IMR-90 (cell line): ENCODE measurements at regions not wholly inside any gene's neighbourhood (a gene's known extent, or its start where the extent isn't known, plus 50 kb on each side); places are given as distances from the start of the nearest gene placed in this dataset.

Experiments used
- ATAC-seq: fragments of 200-7000 bp; cut with Tn5 transposase; 2 replicates; pipeline ENCODE4 v1.9.1; 2020; ENCODE audit warnings: low read depth, mild to moderate bottlenecking, moderate library complexity
- BruUV-seq: library from RNA; stranded (reverse); fragments of 400-500 nt; replicated peaks from 2 replicates; lab custom pipeline; 2021; lab: Mats Ljungman, UMichigan
- CTCF ChIA-PET: fragments of 300-600 bp; formaldehyde crosslinking; extraction: SDS; loops from one replicate; lab custom pipeline; 2021; ENCODE audit warnings: antibody characterized with exemption; lab: Yijun Ruan, JAX
- POLR2A ChIA-PET: fragments of 300-600 bp; sonication (Branson Sonifier 250); formaldehyde crosslinking; loops from one replicate; lab custom pipeline; 2022; ENCODE audit warnings: antibody characterized with exemption; ENCODE audit not compliant: unreplicated experiment; lab: Charles Lee
- DNase-seq: peaks from one replicate; pipeline ENCODE4 v3.0.0; 2013
- H2AFZ ChIP-seq: replicated peaks from 2 replicates; pipeline ENCODE3; 2013; ENCODE audit warnings: low read length, mild to moderate bottlenecking; ENCODE audit not compliant: poor library complexity
- H2AK5ac ChIP-seq: 2 replicates; pipeline ENCODE4 v1.6.1; 2013; ENCODE audit warnings: low read depth, low read length, inconsistent platforms
- H2AK9ac ChIP-seq: replicated peaks from 2 replicates; pipeline ENCODE3; 2013; ENCODE audit warnings: mild to moderate bottlenecking, low read depth, low read length, moderate library complexity; ENCODE audit not compliant: poor library complexity
- H2BK120ac ChIP-seq: 2 replicates; pipeline ENCODE4 v1.6.1; 2013; ENCODE audit warnings: low read depth, low read length, inconsistent platforms
- H2BK15ac ChIP-seq: 3 replicates; pipeline ENCODE4 v1.6.1; 2013; ENCODE audit warnings: low read depth, low read length, inconsistent platforms
- H2BK20ac ChIP-seq: 2 replicates; pipeline ENCODE4 v1.6.1; 2013; ENCODE audit warnings: low read depth, mild to moderate bottlenecking, inconsistent platforms, low read length, moderate library complexity
- H2BK5ac ChIP-seq: 2 replicates; pipeline ENCODE4 v1.6.1; 2013; ENCODE audit warnings: mild to moderate bottlenecking, low read depth, low read length, inconsistent platforms; ENCODE audit not compliant: poor library complexity, severe bottlenecking
- H3K14ac ChIP-seq: replicated peaks from 2 replicates; pipeline ENCODE4 v1.6.1; 2013; ENCODE audit warnings: low read depth, low read length, inconsistent platforms
- H3K18ac ChIP-seq: 2 replicates; pipeline ENCODE4 v1.6.1; 2013; ENCODE audit warnings: low read depth, low read length, control low read depth
- H3K23ac ChIP-seq: 2 replicates; pipeline ENCODE4 v1.6.1; 2013; ENCODE audit warnings: low read depth, low read length, inconsistent platforms
- H3K27ac ChIP-seq: 2 replicates; pipeline ENCODE4 v1.5.1; 2013; ENCODE audit warnings: mild to moderate bottlenecking, control low read depth, low read length; ENCODE audit not compliant: insufficient read depth
- H3K27me3 ChIP-seq: 2 replicates; pipeline ENCODE4 v1.6.1; 2013; ENCODE audit warnings: low read length; ENCODE audit not compliant: control insufficient read depth, insufficient read depth
- H3K36me3 ChIP-seq: 2 replicates; pipeline ENCODE4 v1.6.1; 2013; ENCODE audit warnings: low read length, mixed read lengths; ENCODE audit not compliant: control insufficient read depth, insufficient read depth
- H3K4ac ChIP-seq: 2 replicates; pipeline ENCODE4 v1.6.1; 2013; ENCODE audit warnings: low read depth, low read length, inconsistent platforms
- H3K4me1 ChIP-seq: 2 replicates; pipeline ENCODE4 v1.6.1; 2013; ENCODE audit warnings: low read length, mixed read lengths; ENCODE audit not compliant: control insufficient read depth, insufficient read depth
- H3K4me2 ChIP-seq: 2 replicates; pipeline ENCODE4 v1.6.1; 2013; ENCODE audit warnings: low read depth, mild to moderate bottlenecking, control low read depth, low read length, moderate library complexity
- H3K4me3 ChIP-seq: 2 replicates; pipeline ENCODE4 v1.5.1; 2013; ENCODE audit warnings: low read depth, mild to moderate bottlenecking, control low read depth, low read length, moderate library complexity; ENCODE audit not compliant: insufficient read depth
- H3K56ac ChIP-seq: 2 replicates; pipeline ENCODE4 v1.6.1; 2013; ENCODE audit warnings: low read length, inconsistent platforms; ENCODE audit not compliant: insufficient read depth; ENCODE audit errors: extremely low read depth
- H3K79me1 ChIP-seq, 2 experiments: 2 replicates each; pipeline ENCODE4 v1.6.1; 2013; ENCODE audit warnings: low read length in 2 of 2, inconsistent platforms in 1 of 2, low read depth in 1 of 2
- H3K9ac ChIP-seq: 2 replicates; pipeline ENCODE4 v1.6.1; 2013; ENCODE audit warnings: low read depth, low read length, control low read depth
- H3K9me1 ChIP-seq: 2 replicates; pipeline ENCODE4 v1.6.1; 2013; ENCODE audit warnings: low read length, inconsistent platforms; ENCODE audit not compliant: insufficient read depth
- H3K9me3 ChIP-seq: 2 replicates; pipeline ENCODE4 v1.6.1; 2013; ENCODE audit warnings: low read length; ENCODE audit not compliant: control insufficient read depth, insufficient read depth
- H4K20me1 ChIP-seq: 2 replicates; pipeline ENCODE4 v1.6.1; 2013; ENCODE audit warnings: low read length, inconsistent platforms; ENCODE audit not compliant: insufficient read depth
- H4K5ac ChIP-seq: 2 replicates; pipeline ENCODE4 v1.6.1; 2013; ENCODE audit warnings: mild to moderate bottlenecking, low read depth, low read length, control low read depth
- H4K8ac ChIP-seq, 2 experiments: 2 replicates each; pipeline ENCODE4 v1.6.1; 2013; ENCODE audit warnings: low read depth in 2 of 2, low read length in 2 of 2, control low read depth in 1 of 2, inconsistent platforms in 1 of 2
- H4K91ac ChIP-seq: 2 replicates; pipeline ENCODE4 v1.6.1; 2013; ENCODE audit warnings: low read depth, low read length, inconsistent platforms; ENCODE audit not compliant: insufficient read depth
- BHLHE40 ChIP-seq: fragments of 150-350 bp; IDR thresholded peaks from 2 replicates; pipeline ENCODE4 v1.6.1; 2016; ENCODE audit warnings: mild to moderate bottlenecking, low read depth, low read length
- CEBPB ChIP-seq: IDR thresholded peaks from 2 replicates; pipeline ENCODE4 v1.6.1; 2012; ENCODE audit warnings: low read depth, low read length, improper control_type of control experiment
- MXI1 ChIP-seq: IDR thresholded peaks from 2 replicates; pipeline ENCODE4 v1.6.1; 2012; ENCODE audit warnings: low read depth, mild to moderate bottlenecking, low read length, moderate library complexity, borderline replicate concordance
- POLR2A ChIP-seq: IDR thresholded peaks from 2 replicates; pipeline ENCODE4 v1.6.1; 2012; ENCODE audit warnings: mild to moderate bottlenecking, low read depth, low read length
- RAD21 ChIP-seq: IDR thresholded peaks from 2 replicates; pipeline ENCODE4 v1.6.1; 2012; ENCODE audit warnings: low read length, improper control_type of control experiment
- RCOR1 ChIP-seq: IDR thresholded peaks from 2 replicates; pipeline ENCODE4 v1.6.1; 2012; ENCODE audit warnings: mild to moderate bottlenecking, low read length, improper control_type of control experiment; ENCODE audit not compliant: insufficient replicate concordance
- RFX5 ChIP-seq: IDR thresholded peaks from 2 replicates; pipeline ENCODE4 v1.8.0; 2012; ENCODE audit warnings: low read depth, mild to moderate bottlenecking, low read length, moderate library complexity
- SMC3 ChIP-seq: fragments of 150-350 bp; IDR thresholded peaks from 2 replicates; pipeline ENCODE4 v1.6.1; 2016; ENCODE audit warnings: low read depth, mild to moderate bottlenecking, antibody characterized with exemption, low read length, moderate library complexity
- WGBS, 2 experiments: methylation state at CpG; one replicate each; pipeline versions ENCODE4 v1.1.5 to v1.1.7; 2013; ENCODE audit warnings: missing lambda C conversion rate in 2 of 2; ENCODE audit not compliant: insufficient read length in 1 of 2; ENCODE audit errors: extremely low coverage in 2 of 2; 5-methylcytosine and 5-hydroxymethylcytosine counted together
- dilution Hi-C: fragments of 300-500 bp; cut with HindIII; formaldehyde crosslinking; loops from one replicate; pipeline ENCODE4 v1.14.3; 2018; ENCODE audit warnings: low sequenced_read_pairs; ENCODE audit not compliant: unreplicated experiment
- in situ Hi-C: fragments of 300-500 bp; cut with MboI; formaldehyde crosslinking; loops from 3 replicates; pipeline ENCODE4 v1.14.3; 2019; ENCODE audit warnings: low sequenced_read_pairs, inconsistent platforms, mixed read lengths
- intact Hi-C: fragments of 100-400 bp; cut with micrococcal nuclease; formaldehyde crosslinking; loops from 2 replicates; pipeline ENCODE4 v1.10.0; 2022

DNA sequence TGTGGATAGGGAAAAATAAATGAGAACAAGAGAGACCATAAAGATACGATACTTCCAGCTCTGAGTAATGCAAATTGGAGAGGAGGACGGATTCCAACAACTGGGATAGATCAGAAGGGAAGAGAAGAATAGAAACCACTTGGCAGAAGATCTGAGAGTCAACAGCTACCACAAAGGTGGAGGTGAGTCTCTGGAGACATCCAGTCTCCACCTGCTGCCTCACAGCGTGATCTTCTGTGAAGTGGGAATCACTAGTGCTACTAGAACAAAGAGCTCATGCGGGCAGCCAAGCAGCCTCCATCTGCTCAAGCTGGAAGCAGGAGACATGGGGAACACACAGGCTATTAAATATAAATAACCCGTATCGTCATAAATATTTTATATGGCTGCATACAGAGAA, 558.5 kb upstream of the CFAP20DC start:
- BruUV-seq = no TSS peak
- H4K91ac ChIP-seq = no peak overlapping the region
- H4K5ac ChIP-seq = no peak overlapping the region
- H3K23ac ChIP-seq = no peak overlapping the region
- no peak overlapping the region for H3K4me3 ChIP-seq
- no peak overlapping the region for H2BK5ac ChIP-seq
- H3K79me1 ChIP-seq = no peaks in the 10 kb centered on the region
- POLR2A ChIA-PET = no interaction called here
- H3K36me3 ChIP-seq = no peaks in the 10 kb centered on the region
- DNase-seq = no peak
- no peak overlapping the region for H3K4ac ChIP-seq
- no peak overlapping the region for H2BK120ac ChIP-seq
- dilution Hi-C loops (no loop called here), intact Hi-C loops (no loop called here), in situ Hi-C loops (no loop called here)
- no peak overlapping the region for H2AFZ ChIP-seq
- H3K9me3 ChIP-seq = no peaks in the 10 kb centered on the region
- no peak overlapping the region for H2BK20ac ChIP-seq
- no peak overlapping the region for H3K4me2 ChIP-seq
- H3K4me1 ChIP-seq = peaks cover 2% of the 10 kb centered on the region; the same call in 1 of the 2 replicates
- no peaks in the 10 kb centered on the region for H4K20me1 ChIP-seq
- H2BK15ac ChIP-seq = no peak overlapping the region
- CTCF ChIA-PET = interaction anchor here (0.6 to 1.1 kb wide), 2 partner anchors 193 to 245 kb away, joined by 3 read pairs; no protein-coding TSS in a partner anchor
- H2AK9ac ChIP-seq = no peak overlapping the region
- H3K27me3 ChIP-seq = peaks cover 5% of the 10 kb centered on the region; the same call in 1 of the 2 replicates
- no peak overlapping the region; the same call in 1 of the 2 replicates for H3K18ac ChIP-seq
- no peak overlapping the region for H3K9ac ChIP-seq
- ATAC-seq = no peak
- H2AK5ac ChIP-seq = no peak overlapping the region
- TF ChIP-seq POLR2A (no peak), RCOR1 (no peak), RFX5 (no peak), RAD21 (no peak), BHLHE40 (no peak), SMC3 (no peak), CEBPB (no peak), MXI1 (no peak)
- H3K56ac ChIP-seq = no peak overlapping the region
- no CpG with 5 or more reads among the region's 6 CpGs for WGBS, 2 experiments
- no peaks in the 10 kb centered on the region for H3K9me1 ChIP-seq
- H4K8ac ChIP-seq = no peak overlapping the region
- H3K14ac ChIP-seq = no peak overlapping the region
- H3K27ac ChIP-seq = no peak overlapping the region
